NB4 (cell line): ENCODE measurements at regions not wholly inside any gene's neighbourhood (a gene's known extent, or its start where the extent isn't known, plus 50 kb on each side); places are given as distances from the start of the nearest gene placed in this dataset.

ENCODE experiments used
- CTCF ChIP-seq: IDR thresholded peaks from one replicate; pipeline ENCODE4 v1.5.1; 2012; ENCODE audit warnings: low read depth, low read length
- MAX ChIP-seq: IDR thresholded peaks from 2 replicates; pipeline ENCODE4 v1.6.1; 2011; ENCODE audit warnings: low read depth, low read length
- MYC ChIP-seq: IDR thresholded peaks from 2 replicates; pipeline ENCODE4 v1.6.1; 2011; ENCODE audit warnings: low read depth, low read length
- POLR2A ChIP-seq: IDR thresholded peaks from 2 replicates; pipeline ENCODE4 v1.6.1; 2011; ENCODE audit warnings: mild to moderate bottlenecking; ENCODE audit not compliant: insufficient read length; ENCODE audit errors: extremely low read depth

GRCh38 chr15:66635817-66636216, 66.2 kb upstream of the SMAD6 start:
- TF ChIP-seq CTCF (no peak), POLR2A (no peak), MAX (no peak), MYC (no peak)
